Trophoblast cell (in vitro differentiated cells and primary cell): ENCODE measurements at regions not wholly inside any gene's neighbourhood (a gene's known extent, or its start where the extent isn't known, plus 50 kb on each side); places are given as distances from the start of the nearest gene placed in this dataset.
A peak's percentile ranks its signal among the peaks of the same experiment; 100 is the strongest.

Source experiments
- DNase-seq, 2 donors: peaks; one replicate each; pipeline ENCODE4 v3.0.0-alpha.2; 2016
- H2AFZ ChIP-seq: 2 replicates; pipeline ENCODE4 v1.6.1; 2013; ENCODE audit warnings: low read length, moderate library complexity, mild to moderate bottlenecking; ENCODE audit not compliant: insufficient read depth, poor library complexity
- H2AK5ac ChIP-seq: 2 replicates; pipeline ENCODE4 v1.6.1; 2013; ENCODE audit warnings: mild to moderate bottlenecking, low read length
- H2BK120ac ChIP-seq: 2 replicates; pipeline ENCODE4 v1.6.1; 2013; ENCODE audit warnings: low read length, mild to moderate bottlenecking, moderate library complexity; ENCODE audit not compliant: insufficient read depth, poor library complexity
- H2BK12ac ChIP-seq: 2 replicates; pipeline ENCODE4 v1.6.1; 2013; ENCODE audit warnings: mild to moderate bottlenecking, low read length, moderate library complexity
- H2BK5ac ChIP-seq: 2 replicates; pipeline ENCODE4 v1.6.1; 2013; ENCODE audit warnings: low read length, low read depth, moderate library complexity, mild to moderate bottlenecking; ENCODE audit not compliant: poor library complexity
- H3K14ac ChIP-seq: 2 replicates; pipeline ENCODE4 v1.6.1; 2013; ENCODE audit warnings: mild to moderate bottlenecking, low read length
- H3K18ac ChIP-seq: 2 replicates; pipeline ENCODE4 v1.6.1; 2013; ENCODE audit warnings: mild to moderate bottlenecking, low read length
- H3K23ac ChIP-seq: 2 replicates; pipeline ENCODE4 v1.6.1; 2013; ENCODE audit warnings: low read length
- H3K27ac ChIP-seq: 2 replicates; pipeline ENCODE4 v1.5.1; 2013; ENCODE audit warnings: low read depth, mild to moderate bottlenecking, inconsistent platforms, low read length, moderate library complexity
- H3K27me3 ChIP-seq: 2 replicates; pipeline ENCODE4 v1.6.1; 2013; ENCODE audit warnings: inconsistent platforms, mild to moderate bottlenecking, low read length, moderate library complexity; ENCODE audit not compliant: insufficient read depth
- H3K36me3 ChIP-seq, 2 experiments: 1 replicate in 1 of 2; 2 replicates in 1 of 2; pipeline ENCODE4 v1.6.1; 2013; ENCODE audit warnings: low read length in 2 of 2, mild to moderate bottlenecking in 2 of 2, moderate library complexity in 1 of 2; ENCODE audit not compliant: insufficient read depth in 2 of 2, control insufficient read depth in 1 of 2
- H3K4ac ChIP-seq: 2 replicates; pipeline ENCODE4 v1.6.1; 2013; ENCODE audit warnings: low read depth, mild to moderate bottlenecking, low read length, moderate library complexity
- H3K4me1 ChIP-seq, 2 experiments: 1 replicate in 1 of 2; 2 replicates in 1 of 2; pipeline ENCODE4 v1.6.1; 2013; ENCODE audit warnings: low read length in 2 of 2, mild to moderate bottlenecking in 2 of 2, moderate library complexity in 1 of 2; ENCODE audit not compliant: insufficient read depth in 2 of 2, control insufficient read depth in 1 of 2
- H3K4me2 ChIP-seq: 2 replicates; pipeline ENCODE4 v1.6.1; 2013; ENCODE audit warnings: inconsistent platforms, mild to moderate bottlenecking, low read length, moderate library complexity
- H3K4me3 ChIP-seq: 2 replicates; pipeline ENCODE4 v1.5.1; 2013; ENCODE audit warnings: mild to moderate bottlenecking, low read depth, low read length, inconsistent platforms
- H3K79me1 ChIP-seq: one replicate; pipeline ENCODE4 v1.6.1; 2013; ENCODE audit warnings: low read length
- H3K79me2 ChIP-seq: 2 replicates; pipeline ENCODE4 v1.6.1; 2013; ENCODE audit warnings: low read length, mild to moderate bottlenecking; ENCODE audit not compliant: control insufficient read depth, insufficient read depth, poor library complexity
- H3K9ac ChIP-seq: 2 replicates; pipeline ENCODE4 v1.6.1; 2013; ENCODE audit warnings: mild to moderate bottlenecking, low read length
- H3K9me3 ChIP-seq: 2 replicates; pipeline ENCODE4 v1.6.1; 2013; ENCODE audit warnings: low read depth, mild to moderate bottlenecking, control low read depth, inconsistent platforms, low read length; ENCODE audit not compliant: insufficient read depth
- H4K12ac ChIP-seq: 2 replicates; pipeline ENCODE4 v1.6.1; 2013; ENCODE audit warnings: low read depth, mild to moderate bottlenecking, low read length, moderate library complexity
- H4K8ac ChIP-seq: 2 replicates; pipeline ENCODE4 v1.6.1; 2013; ENCODE audit warnings: low read depth, mild to moderate bottlenecking, low read length, moderate library complexity
- H4K91ac ChIP-seq: one replicate; pipeline ENCODE4 v1.6.1; 2013; ENCODE audit warnings: low read depth, mild to moderate bottlenecking, low read length, moderate library complexity
- WGBS: extraction: QIAGEN DNeasy Blood & Tissue Kit; methylation state at CpG from one replicate; pipeline ENCODE4 v1.1.7; 2013; ENCODE audit warnings: missing lambda C conversion rate; ENCODE audit not compliant: insufficient read length, insufficient coverage; ENCODE audit errors: extremely low coverage; 5-methylcytosine and 5-hydroxymethylcytosine counted together

- WGBS = no CpG with 5 or more reads among the region's 19 CpGs
- Histone ChIP-seq H2BK5ac (no peak overlapping the region), H2BK120ac (no peak overlapping the region), H3K36me3 (no peaks in the 10 kb centered on the region), H3K9ac (no peak overlapping the region), H2BK12ac (no peak overlapping the region), H3K4ac (no peak overlapping the region), H3K4me1 (no peaks in the 10 kb centered on the region), H3K27me3 (no peaks in the 10 kb centered on the region), H3K18ac (no peak overlapping the region), H3K27ac (no peak overlapping the region), H4K8ac (no peak overlapping the region), H3K79me2 (no peaks in the 10 kb centered on the region), H3K4me3 (no peak overlapping the region), H3K14ac (no peak overlapping the region), H3K9me3 (peaks cover 4% of the 10 kb centered on the region), H4K12ac (no peak overlapping the region), H2AK5ac (no peak overlapping the region), H3K79me1 (no peaks in the 10 kb centered on the region), H2AFZ (no peak overlapping the region), H4K91ac (no peak overlapping the region), H3K4me2 (no peak overlapping the region), H3K23ac (no peak overlapping the region)
- DNase-seq = no peak
Measured at GRCh38 chr11:134754521-134755198, 342.6 kb upstream of the B3GAT1 start.

- Histone ChIP-seq H3K9ac (no peak overlapping the region), H2BK5ac (no peak overlapping the region), H4K91ac (no peak overlapping the region), H3K23ac (no peak overlapping the region), H4K8ac (no peak overlapping the region), H3K9me3 (peaks cover 3% of the 10 kb centered on the region), H3K4ac (no peak overlapping the region), H4K12ac (no peak overlapping the region), H2AFZ (no peak overlapping the region), H2BK12ac (no peak overlapping the region), H3K18ac (no peak overlapping the region), H2AK5ac (no peak overlapping the region), H3K4me3 (no peak overlapping the region), H3K27me3 (no peaks in the 10 kb centered on the region), H3K36me3 (no peaks in the 10 kb centered on the region), H3K79me1 (no peaks in the 10 kb centered on the region), H3K79me2 (no peaks in the 10 kb centered on the region), H3K4me2 (no peak overlapping the region), H2BK120ac (no peak overlapping the region), H3K14ac (no peak overlapping the region), H3K4me1 (no peaks in the 10 kb centered on the region), H3K27ac (no peak overlapping the region)
- DNase-seq = peak; percentile 84 to 95
- no CpG with 5 or more reads among the region's 16 CpGs for WGBS
Measured at GRCh38 chr11:134753771-134754520, 341.9 kb upstream of the B3GAT1 start.

- H2BK120ac ChIP-seq = no peak overlapping the region
- H3K79me2 ChIP-seq = no peaks in the 10 kb centered on the region
- no peak overlapping the region for H2BK5ac ChIP-seq
- H3K14ac ChIP-seq = no peak overlapping the region
- WGBS = no CpG with 5 or more reads among the region's 13 CpGs
- no peak overlapping the region for H3K23ac ChIP-seq
- no peaks in the 10 kb centered on the region for H3K79me1 ChIP-seq
- H4K12ac ChIP-seq = no peak overlapping the region
- no peak overlapping the region for H2AK5ac ChIP-seq
- H4K91ac ChIP-seq = no peak overlapping the region
- H4K8ac ChIP-seq = no peak overlapping the region
- H3K36me3 ChIP-seq = no peaks in the 10 kb centered on the region
- H3K27ac ChIP-seq = no peak overlapping the region
- H3K27me3 ChIP-seq = no peaks in the 10 kb centered on the region
- DNase-seq = peak in 1 of 2 donors; percentile 37
- no peaks in the 10 kb centered on the region for H3K4me1 ChIP-seq
- no peak overlapping the region for H3K4ac ChIP-seq
- H2BK12ac ChIP-seq = no peak overlapping the region
- no peak overlapping the region for H3K9ac ChIP-seq
- no peak overlapping the region for H3K4me2 ChIP-seq
- no peak overlapping the region for H3K18ac ChIP-seq
- no peak overlapping the region for H2AFZ ChIP-seq
- H3K9me3 ChIP-seq = peaks cover 5% of the 10 kb centered on the region
- no peak overlapping the region for H3K4me3 ChIP-seq
Measured at GRCh38 chr11:134752964-134753770, 341.1 kb upstream of the B3GAT1 start.

GRCh38 chr11:134752526-134752925 lies 340.5 kb upstream of the B3GAT1 start:
- Histone ChIP-seq H2BK120ac (no peak overlapping the region), H3K4ac (no peak overlapping the region), H3K18ac (no peak overlapping the region), H2BK5ac (no peak overlapping the region), H4K91ac (no peak overlapping the region), H3K79me2 (no peaks in the 10 kb centered on the region), H2AFZ (no peak overlapping the region), H2AK5ac (no peak overlapping the region), H3K27me3 (no peaks in the 10 kb centered on the region), H3K9me3 (peaks cover 5% of the 10 kb centered on the region), H3K4me3 (no peak overlapping the region), H3K4me1 (no peaks in the 10 kb centered on the region), H3K23ac (no peak overlapping the region), H3K79me1 (no peaks in the 10 kb centered on the region), H3K14ac (no peak overlapping the region), H3K4me2 (no peak overlapping the region), H3K27ac (no peak overlapping the region), H4K12ac (no peak overlapping the region), H3K36me3 (no peaks in the 10 kb centered on the region), H3K9ac (no peak overlapping the region), H4K8ac (no peak overlapping the region), H2BK12ac (no peak overlapping the region)
- DNase-seq = no peak
- WGBS = no CpG with 5 or more reads among the region's 6 CpGs
